IPS DF 4.7 (cell line): ENCODE measurements at regions not wholly inside any gene's neighbourhood (a gene's known extent, or its start where the extent isn't known, plus 50 kb on each side); places are given as distances from the start of the nearest gene placed in this dataset.
"Not testable (repeated sequence)": the region's sequence is repeated elsewhere in the genome, so short reads cannot be mapped to it uniquely, and the experiment has no call there.

Experiments used
- DNase-seq: peaks from one replicate; pipeline ENCODE4 v3.0.0-alpha.2; 2013; ENCODE audit warnings: low spot score; ENCODE audit errors: extremely low read depth

GRCh38 chr2:203585516-203585915, 50.4 kb upstream of the RAPH1 start:
- DNase-seq, result no peak

DNA sequence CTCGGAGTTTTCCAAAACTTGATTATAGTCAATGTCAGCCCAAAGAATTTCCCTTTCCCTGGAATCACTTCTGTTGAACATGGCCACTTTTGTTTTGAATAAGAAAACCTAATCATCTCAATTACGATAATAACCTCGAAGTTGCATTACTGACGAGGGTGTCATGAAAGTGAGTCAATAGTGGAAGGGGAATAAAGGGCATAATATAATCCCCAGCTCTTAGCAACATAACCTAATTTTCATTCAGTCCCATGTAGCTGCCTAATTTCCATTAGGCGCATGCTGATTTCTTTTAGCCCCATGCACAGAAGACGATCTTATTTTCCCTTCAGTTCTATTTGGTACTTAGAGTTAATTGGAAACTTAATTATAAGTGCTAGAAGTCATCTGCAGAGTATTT, 51.1 kb upstream of the RAPH1 start:
- no peak for DNase-seq

- no peak for DNase-seq
Observed at GRCh38 chr2:203586696-203587095, 51.6 kb upstream of the RAPH1 start.

DNA sequence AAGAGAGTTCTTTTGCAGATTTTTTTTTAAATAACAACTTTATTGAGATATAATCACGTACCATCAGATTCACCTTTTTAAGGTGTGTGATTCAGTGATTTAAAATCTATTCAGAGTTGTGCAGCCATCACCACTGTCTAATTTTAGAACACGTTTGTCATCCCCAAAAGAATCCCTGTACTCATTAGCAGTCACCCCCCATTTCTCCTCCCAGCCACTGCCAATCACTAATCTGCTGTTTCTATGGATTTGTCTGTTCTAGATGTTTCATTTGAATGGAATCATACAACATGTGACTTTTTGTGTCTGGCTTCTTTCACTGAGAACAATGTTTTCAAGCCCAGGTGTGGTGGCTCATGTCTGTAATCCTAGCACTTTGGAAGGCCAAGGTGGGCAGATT, 55.4 kb upstream of the RAPH1 start:
- no peak for DNase-seq

DNA sequence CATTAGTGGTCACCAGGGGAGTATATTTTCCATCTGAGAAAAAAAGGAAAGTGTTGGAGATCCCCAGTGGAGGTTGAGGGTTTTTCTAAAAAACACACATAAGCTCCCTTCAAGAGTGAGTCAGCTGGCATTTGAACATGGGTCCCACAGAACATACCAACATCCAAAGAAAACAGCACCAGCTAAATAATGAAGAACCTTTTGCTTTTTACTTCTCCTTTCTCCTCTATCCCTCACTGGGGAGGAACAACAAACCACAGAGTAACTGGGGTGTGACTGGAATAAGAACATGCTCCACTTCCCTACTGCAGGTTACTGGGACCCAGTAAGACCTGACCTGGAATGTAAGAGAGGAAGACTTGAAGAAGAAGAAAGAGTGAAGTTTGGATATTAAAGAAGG, 56.5 kb upstream of the RAPH1 start:
- no peak for DNase-seq

DNA sequence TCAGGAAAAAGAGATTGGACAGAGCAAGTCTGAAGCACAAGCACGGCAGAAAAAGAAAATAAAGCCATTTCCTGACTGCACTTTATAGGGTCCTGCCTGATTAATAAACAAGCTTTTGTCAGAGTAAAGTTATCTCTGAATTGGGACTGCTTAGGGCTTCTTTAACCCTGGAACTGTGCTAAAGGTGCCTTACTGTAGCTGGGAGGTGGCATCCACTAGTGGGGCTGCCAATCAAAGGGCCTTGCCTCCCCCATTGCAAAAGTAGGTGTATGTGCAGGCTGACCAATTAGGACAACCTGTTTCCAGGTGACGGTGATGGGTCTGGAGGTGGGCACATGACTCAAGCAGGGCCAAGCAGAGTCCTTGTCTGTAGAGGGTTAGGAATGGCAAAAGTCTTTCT, 57.4 kb upstream of the RAPH1 start:
- DNase-seq, result no peak

DNA sequence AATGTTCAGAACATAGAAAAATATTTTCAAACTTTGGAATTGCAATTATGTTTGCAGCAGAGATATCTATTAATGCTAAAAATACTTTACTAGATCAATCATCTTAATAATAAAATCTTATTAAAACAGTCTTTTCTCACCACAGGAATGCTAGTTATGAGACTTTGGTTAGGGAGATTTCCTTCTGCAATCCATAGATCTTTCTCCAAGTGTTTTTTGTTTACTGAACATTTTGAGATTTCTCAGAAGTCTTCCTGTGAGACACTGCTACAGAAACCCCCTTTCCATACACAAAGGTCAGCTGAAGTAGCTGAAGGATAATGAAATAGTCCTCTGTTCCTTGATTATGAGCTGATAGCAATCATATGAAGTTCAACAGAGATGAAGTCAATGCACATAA, 59.4 kb upstream of the RAPH1 start:
- no peak for DNase-seq

- no peak for DNase-seq
Observed at GRCh38 chr2:203596183-203596582, 61.1 kb upstream of the RAPH1 start.

DNA sequence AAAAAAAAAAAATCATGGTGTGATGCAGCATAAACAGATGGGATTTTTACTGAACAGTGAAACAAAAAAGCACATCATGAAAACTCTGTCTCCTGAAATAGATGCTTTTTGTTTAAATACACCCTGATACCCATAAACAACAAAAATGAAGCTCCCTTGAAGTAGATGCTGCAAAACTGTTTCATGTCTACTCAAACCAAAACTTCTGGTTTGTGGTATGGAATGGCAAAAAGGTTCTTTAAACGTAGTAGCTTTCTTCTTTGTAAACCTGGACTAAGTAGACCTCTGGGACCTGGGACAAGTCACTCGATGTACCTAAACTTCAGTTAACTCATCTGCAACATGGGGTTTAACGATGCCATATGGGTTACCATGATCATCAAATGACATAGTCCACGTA, 64.4 kb upstream of the RAPH1 start:
- DNase-seq, result no peak

- peak; percentile 66 for DNase-seq
Observed at GRCh38 chr2:203600286-203600685, 65.2 kb upstream of the RAPH1 start.

DNA sequence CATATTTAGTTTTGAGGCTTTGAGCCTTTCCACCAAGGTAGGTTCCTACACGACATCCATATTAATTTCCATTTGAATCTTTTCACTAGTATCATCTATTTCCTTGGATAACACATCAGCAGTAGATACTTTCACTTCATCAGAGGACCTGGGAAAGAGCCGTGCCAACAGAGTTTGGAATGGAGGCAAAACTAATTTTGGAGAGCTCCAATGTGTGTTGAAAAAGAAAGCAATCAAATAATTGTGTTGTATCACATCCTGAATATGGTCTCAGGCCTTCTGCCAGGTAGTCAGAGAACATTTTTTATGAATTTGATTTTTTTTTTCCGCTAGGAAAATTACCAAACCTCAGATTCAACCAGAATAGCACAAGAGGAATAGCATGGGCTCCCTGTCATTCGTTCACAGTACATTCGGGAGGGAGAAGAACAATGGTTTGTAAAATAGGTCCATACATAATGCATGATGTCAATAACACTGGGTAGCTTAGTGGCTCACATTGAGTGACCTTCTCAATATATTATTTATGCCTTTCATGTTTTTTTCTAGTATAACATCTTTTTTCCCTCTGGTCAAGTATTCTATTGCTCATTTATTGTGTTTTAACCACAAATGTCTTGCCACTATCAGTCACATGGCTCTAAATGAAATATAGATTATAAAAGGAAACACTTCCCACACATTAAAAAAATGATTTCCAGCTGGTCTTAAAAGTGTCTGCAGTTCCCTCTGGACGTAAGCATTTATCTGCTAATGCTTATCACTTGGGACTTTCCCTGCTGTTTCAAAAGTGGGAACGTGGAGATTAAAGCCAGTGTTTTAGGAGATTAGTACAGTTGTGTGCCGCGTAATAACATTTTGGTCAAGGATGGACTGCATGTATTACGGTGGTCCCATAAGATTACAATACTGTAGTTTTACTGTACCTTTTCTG, 68.6 kb upstream of the RAPH1 start:
- no peak for DNase-seq

DNA sequence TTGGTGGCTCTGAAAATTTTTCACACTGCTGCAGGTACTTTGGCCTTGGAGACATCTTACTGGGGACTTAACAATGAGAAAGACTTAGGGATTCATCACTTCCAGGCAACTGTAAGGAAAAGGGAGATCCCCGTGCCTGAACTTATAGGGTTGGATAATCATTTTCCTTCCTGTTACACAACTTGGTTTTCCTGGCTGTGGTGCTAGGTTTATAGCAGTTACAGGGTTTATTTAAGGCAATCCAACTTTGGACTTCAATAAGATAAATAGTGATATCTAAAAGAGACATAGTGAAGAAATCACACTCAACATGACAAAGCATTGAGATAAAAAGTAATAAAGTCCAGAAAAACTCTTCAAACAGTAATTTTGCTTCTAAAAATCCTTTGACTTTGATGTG, 70.2 kb upstream of the RAPH1 start:
- no peak for DNase-seq

DNA sequence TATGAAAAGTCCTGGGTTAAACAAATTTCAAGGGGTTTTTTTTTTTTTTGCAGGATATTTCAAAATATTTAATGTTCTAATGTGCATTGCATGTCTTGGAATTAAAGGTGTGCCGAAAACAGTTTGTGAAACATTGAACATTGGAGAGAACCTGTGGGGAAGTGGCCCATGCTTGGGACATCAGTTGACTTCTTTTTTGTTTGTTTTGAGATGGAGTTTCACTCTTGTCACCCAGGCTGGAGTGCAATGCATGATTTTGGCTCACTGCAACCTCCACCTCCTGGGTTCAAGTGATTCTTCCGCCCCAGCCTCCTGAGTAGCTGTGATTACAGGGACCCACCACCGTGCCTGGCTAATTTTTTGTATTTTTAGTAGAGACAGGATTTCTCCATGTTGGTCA, 71.0 kb upstream of the RAPH1 start:
- DNase-seq, result no peak

DNA sequence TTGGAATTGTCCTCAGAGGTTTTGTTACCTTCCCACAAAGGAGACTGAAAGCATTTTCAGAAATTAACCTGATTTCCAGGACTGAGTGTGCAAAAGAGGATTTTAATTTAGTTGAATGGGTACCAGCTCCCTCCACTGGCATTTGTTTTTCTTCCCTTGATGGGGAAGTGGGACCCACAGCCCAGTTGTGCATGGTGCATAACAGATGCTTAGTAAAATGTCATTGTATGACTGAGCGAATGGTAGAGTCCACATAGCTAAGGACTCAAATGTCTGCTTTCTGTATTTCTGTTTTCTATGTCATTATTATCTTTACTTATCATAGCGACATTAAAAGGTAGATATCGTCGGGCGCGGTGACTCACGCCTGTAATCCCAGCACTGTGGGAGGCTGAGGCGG, 75.5 kb upstream of the RAPH1 start:
- DNase-seq, result no peak

GRCh38 chr2:203612246-203612645, 77.1 kb upstream of the RAPH1 start:
- no peak for DNase-seq

DNA sequence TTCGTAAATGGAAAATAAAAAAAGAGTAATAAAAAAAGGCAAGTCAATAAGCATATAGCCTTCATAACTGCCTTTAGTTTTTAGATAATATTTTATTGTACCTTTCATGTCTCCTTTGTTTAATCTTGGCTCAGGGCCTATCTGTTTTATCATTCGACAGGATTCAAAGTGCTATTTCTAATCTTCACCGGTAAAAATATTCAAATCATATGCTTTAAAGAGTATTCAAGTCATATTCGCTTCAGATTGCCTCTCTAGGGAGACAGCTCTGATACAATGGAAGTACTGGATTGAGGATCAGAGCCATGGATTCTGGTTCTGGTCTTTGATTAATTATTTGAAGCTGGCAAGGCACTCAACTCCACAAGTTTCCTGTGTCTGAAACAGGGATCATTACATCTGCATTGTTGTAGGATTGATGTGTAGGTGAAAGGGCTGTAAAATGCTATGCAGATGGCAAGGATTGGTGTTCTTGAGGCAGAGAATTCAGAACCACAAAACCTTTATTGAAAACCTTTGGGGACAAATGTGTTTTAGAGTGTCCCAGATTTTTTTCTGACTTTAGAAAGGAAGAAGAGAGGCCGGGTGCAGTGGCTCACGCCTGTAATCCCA, 84.3 kb upstream of the RAPH1 start:
- no peak for DNase-seq

GRCh38 chr2:203621981-203622515, 84.4 kb upstream of the CD28 start:
- DNase-seq, result no peak

- no peak for DNase-seq
Observed at GRCh38 chr2:203623096-203623495, 83.3 kb upstream of the CD28 start.

GRCh38 chr2:203623661-203624060, 82.8 kb upstream of the CD28 start:
- no peak for DNase-seq

DNA sequence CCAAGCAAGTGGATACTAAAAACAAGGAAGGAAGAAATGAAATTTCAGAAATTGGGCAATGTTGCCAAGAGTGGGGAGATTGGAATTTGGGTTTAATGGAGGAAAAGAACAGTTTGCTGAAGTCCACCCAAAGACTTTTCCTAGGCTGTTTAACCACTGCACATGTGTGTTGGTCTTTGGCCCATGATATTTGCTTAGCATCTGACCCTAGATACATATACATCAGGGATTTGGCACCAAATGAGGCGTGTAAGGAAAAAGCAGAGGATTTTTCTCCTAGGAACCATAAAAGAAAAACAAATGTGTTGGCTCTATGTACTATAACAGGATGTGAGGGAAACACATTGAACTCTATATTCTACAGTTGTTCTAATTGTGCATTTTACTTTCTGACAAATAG, 80.7 kb upstream of the CD28 start:
- DNase-seq, result no peak

GRCh38 chr2:203626247-203626646, 80.2 kb upstream of the CD28 start:
- not testable (repeated sequence) for DNase-seq

- DNase-seq, result no peak
Observed at GRCh38 chr2:203626952-203627681, 79.3 kb upstream of the CD28 start.
